ENCODE measurements at regions not wholly inside any gene's neighbourhood (a gene's known extent, or its start where the extent isn't known, plus 50 kb on each side); places are given as distances from the start of the nearest gene placed in this dataset.

DNA sequence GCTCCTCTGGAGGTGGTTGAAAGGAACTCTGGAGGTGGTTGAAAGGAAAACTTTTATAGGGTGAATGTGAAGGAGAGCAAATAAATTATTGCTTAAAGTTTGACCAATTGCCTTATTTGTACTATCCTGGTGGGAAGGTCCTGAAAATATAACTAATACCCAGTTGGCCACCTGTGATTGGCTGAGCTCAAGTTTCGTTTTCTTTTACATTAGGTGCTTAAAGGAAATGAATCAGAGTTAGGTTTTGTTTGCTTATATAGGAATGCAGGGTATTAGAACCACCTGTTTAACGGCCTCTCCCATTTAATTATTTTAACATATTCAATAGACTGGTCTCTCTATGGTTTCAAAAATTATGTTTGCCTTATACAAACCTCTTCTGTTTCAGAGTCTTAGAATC is 497.6 kb downstream of the PRR32 start:
- Histone ChIP-seq H2BK12ac (ENCODE audit: low read length) (no peak overlapping the region), H3K79me2 (ENCODE audit: control insufficient read depth, insufficient read depth, low read length, poor library complexity) (no peaks in the 10 kb centered on the region), H4K12ac (ENCODE audit: low read depth, low read length) (no peak overlapping the region), H4K8ac (ENCODE audit: low read depth, low read length) (no peak overlapping the region), H3K4me2 (ENCODE audit: low read length) (no peak overlapping the region), H2AFZ (ENCODE audit: insufficient read depth, low read length, poor library complexity) (no peak overlapping the region), H3K27ac (ENCODE audit: low read depth, low read length) (no peak overlapping the region), H3K4ac (ENCODE audit: low read depth, low read length) (no peak overlapping the region), H3K4me3 (ENCODE audit: low read depth, low read length) (no peak overlapping the region), H2AK5ac (ENCODE audit: low read length) (no peak overlapping the region), H3K18ac (ENCODE audit: low read length) (no peak overlapping the region), H2BK120ac (ENCODE audit: insufficient read depth, low read length, poor library complexity) (no peak overlapping the region), H3K36me3 (ENCODE audit: control insufficient read depth in 1 of 2, insufficient read depth in 2 of 2, low read length in 2 of 2) (no peaks in the 10 kb centered on the region), H3K9ac (ENCODE audit: low read length) (no peak overlapping the region), H3K14ac (ENCODE audit: low read length) (no peak overlapping the region), H3K27me3 (ENCODE audit: insufficient read depth, low read length) (no peaks in the 10 kb centered on the region), H3K79me1 (ENCODE audit: low read length) (no peaks in the 10 kb centered on the region), H3K9me3 (ENCODE audit: insufficient read depth, low read depth, low read length) (no peaks in the 10 kb centered on the region), H4K91ac (ENCODE audit: low read depth, low read length) (no peak overlapping the region), H3K4me1 (ENCODE audit: control insufficient read depth in 1 of 2, insufficient read depth in 2 of 2, low read length in 2 of 2) (no peaks in the 10 kb centered on the region), H3K23ac (ENCODE audit: low read length) (no peak overlapping the region), H2BK5ac (ENCODE audit: low read depth, low read length, poor library complexity) (no peak overlapping the region)
- DNase-seq = no peak
- no CpG with 5 or more reads among the region's 2 CpGs for WGBS (ENCODE audit: extremely low coverage, insufficient coverage, insufficient read length)

DNA sequence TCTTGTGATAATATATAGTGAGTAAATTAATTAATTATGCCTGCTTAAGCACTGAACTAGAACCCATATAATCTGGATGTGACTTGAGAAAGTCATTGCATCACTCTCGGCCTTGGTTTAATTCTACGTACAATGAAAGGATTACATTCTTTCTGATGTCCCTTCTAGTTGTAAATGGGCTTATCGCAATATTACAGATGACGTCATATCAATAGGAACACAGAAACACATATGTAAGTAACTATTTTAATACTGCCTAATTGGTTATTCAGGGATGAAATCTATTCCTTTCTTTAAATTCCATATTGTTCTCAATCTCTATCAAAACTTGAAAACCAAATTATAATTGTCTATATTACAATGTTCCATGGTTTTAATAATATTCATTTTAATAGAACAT is 504.6 kb downstream of the PRR32 start:
- no CpG with 5 or more reads among the region's 4 CpGs for WGBS (ENCODE audit: extremely low coverage, insufficient coverage, insufficient read length)
- H4K91ac ChIP-seq (ENCODE audit: low read depth, low read length) = no peak overlapping the region

More for the DNA sequence above, 504.6 kb downstream of the PRR32 start:
- no peaks in the 10 kb centered on the region for H3K9me3 ChIP-seq (ENCODE audit: insufficient read depth, low read depth, low read length)
- H3K23ac ChIP-seq (ENCODE audit: low read length) = no peak overlapping the region
- no peak overlapping the region for H2BK120ac ChIP-seq (ENCODE audit: insufficient read depth, low read length, poor library complexity)
- no peaks in the 10 kb centered on the region for H3K4me1 ChIP-seq (ENCODE audit: control insufficient read depth in 1 of 2, insufficient read depth in 2 of 2, low read length in 2 of 2)
- H2AFZ ChIP-seq (ENCODE audit: insufficient read depth, low read length, poor library complexity) = no peak overlapping the region
- H3K27ac ChIP-seq (ENCODE audit: low read depth, low read length) = no peak overlapping the region
- H3K18ac ChIP-seq (ENCODE audit: low read length) = no peak overlapping the region
- no peak for DNase-seq
- H3K4ac ChIP-seq (ENCODE audit: low read depth, low read length) = no peak overlapping the region
- no peak overlapping the region for H3K14ac ChIP-seq (ENCODE audit: low read length)
- no peak overlapping the region for H3K4me3 ChIP-seq (ENCODE audit: low read depth, low read length)
- H3K4me2 ChIP-seq (ENCODE audit: low read length) = no peak overlapping the region
- H3K27me3 ChIP-seq (ENCODE audit: insufficient read depth, low read length) = no peaks in the 10 kb centered on the region
- no peaks in the 10 kb centered on the region for H3K79me1 ChIP-seq (ENCODE audit: low read length)
- H4K8ac ChIP-seq (ENCODE audit: low read depth, low read length) = no peak overlapping the region
- H2AK5ac ChIP-seq (ENCODE audit: low read length) = no peak overlapping the region
- H2BK12ac ChIP-seq (ENCODE audit: low read length) = no peak overlapping the region
- H3K9ac ChIP-seq (ENCODE audit: low read length) = no peak overlapping the region
- no peaks in the 10 kb centered on the region for H3K36me3 ChIP-seq (ENCODE audit: control insufficient read depth in 1 of 2, insufficient read depth in 2 of 2, low read length in 2 of 2)
- no peak overlapping the region for H2BK5ac ChIP-seq (ENCODE audit: low read depth, low read length, poor library complexity)
- H3K79me2 ChIP-seq (ENCODE audit: control insufficient read depth, insufficient read depth, low read length, poor library complexity) = no peaks in the 10 kb centered on the region
- H4K12ac ChIP-seq (ENCODE audit: low read depth, low read length) = no peak overlapping the region

All from trophoblast cell (in vitro differentiated cells and primary cell).